GM18502 (cell line): ENCODE measurements at regions not wholly inside any gene's neighbourhood (a gene's known extent, or its start where the extent isn't known, plus 50 kb on each side); places are given as distances from the start of the nearest gene placed in this dataset.
"Not testable (repeated sequence)": the region's sequence is repeated elsewhere in the genome, so short reads cannot be mapped to it uniquely, and the experiment has no call there.

ENCODE experiments used
- ATAC-seq: cut with Tn5 transposase; IDR thresholded peaks from one replicate; pipeline ENCODE4 v1.9.1; 2021; ENCODE audit warnings: mild to moderate bottlenecking; ENCODE audit not compliant: unreplicated experiment, poor library complexity

- ATAC-seq, result no peak
These were observed 89.8 kb upstream of the C1GALT1C1 start for GRCh38 chrX:120719622-120720021.

GRCh38 chrX:120718969-120719368 lies 89.1 kb upstream of the C1GALT1C1 start:
- no peak for ATAC-seq

DNA sequence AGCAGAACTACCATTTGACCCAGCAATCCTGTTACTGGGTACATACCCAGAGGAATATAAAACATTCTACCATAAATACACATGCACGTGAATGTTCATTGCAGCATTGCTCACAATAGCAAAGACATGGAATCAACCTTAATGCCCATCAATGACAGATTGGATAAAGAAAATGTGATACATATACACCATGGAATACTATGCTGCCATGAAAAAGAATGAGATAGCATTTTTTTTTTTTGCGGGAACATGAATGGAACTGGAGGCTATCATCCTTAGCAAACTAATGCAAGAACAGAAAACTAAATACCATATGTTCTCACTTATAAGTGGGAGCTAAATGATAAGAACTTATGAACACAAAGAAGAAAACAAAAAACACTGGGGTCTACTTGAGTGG lies 72.5 kb upstream of the C1GALT1C1 start:
- not testable (repeated sequence) for ATAC-seq

- peak; percentile 93 for ATAC-seq
These were observed 67.2 kb upstream of the C1GALT1C1 start for GRCh38 chrX:120697053-120697452.

DNA sequence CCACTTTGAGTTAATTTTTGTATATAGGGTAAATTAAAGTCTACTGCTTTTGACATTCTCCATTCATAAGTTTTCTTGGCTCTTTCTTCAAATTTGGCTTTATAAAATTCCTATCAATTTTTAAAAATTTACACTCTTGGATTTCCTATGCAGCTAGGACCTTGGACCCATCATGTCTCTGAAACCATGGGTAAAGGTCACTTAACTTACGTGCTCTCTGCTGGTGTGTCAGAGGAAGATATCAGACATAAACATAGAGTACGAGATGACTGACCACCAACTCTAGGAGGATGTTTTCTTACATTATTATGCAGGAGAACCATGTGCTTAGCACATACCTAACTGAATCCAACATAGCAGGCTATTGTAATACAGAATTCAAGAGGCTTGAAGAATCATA lies 62.5 kb upstream of the C1GALT1C1 start:
- no peak for ATAC-seq

DNA sequence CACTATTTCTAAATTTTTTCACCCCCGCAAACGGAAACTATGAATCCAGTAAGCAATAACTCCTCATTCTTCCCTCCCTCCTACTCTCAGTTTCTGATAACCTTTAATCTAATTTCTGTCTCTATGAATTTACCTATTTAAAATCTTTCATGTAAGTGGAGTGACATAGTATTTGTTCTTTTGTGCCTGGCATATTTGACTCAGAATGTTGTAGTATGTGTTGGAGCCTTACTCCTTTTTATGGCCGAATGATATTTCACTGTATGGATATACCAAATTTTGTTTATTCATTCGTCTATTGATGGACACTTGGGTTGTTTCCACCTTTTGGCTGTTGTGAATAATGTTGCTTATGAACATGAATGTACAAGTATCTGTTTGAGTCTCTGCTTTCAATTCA lies 61.1 kb upstream of the C1GALT1C1 start:
- no peak for ATAC-seq

DNA sequence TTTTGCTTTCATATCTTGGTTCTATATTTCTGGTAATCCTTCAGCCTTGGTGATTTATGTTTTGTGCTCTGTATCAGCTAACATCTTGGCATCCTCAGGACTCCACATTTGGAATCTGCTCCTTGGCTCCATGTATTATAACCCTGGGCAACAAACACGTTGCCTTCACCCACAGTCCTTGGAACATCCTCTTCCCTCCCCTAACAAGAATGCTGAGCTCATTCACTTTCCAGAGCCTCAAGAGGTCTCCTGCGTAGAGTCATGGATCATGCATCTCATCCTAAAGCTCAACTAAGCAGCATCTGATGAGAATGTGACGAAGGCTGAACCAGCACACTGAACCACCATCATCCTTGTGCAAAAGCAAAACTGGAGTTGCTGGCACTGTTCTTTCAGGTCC lies 60.5 kb upstream of the C1GALT1C1 start:
- no peak for ATAC-seq

GRCh38 chrX:120680090-120680489 lies 50.2 kb upstream of the C1GALT1C1 start:
- ATAC-seq, result no peak
